GM21423 (cell line): ENCODE measurements at regions not wholly inside any gene's neighbourhood (a gene's known extent, or its start where the extent isn't known, plus 50 kb on each side); places are given as distances from the start of the nearest gene placed in this dataset.

Experiments
- ATAC-seq: cut with Tn5 transposase; IDR thresholded peaks from one replicate; pipeline ENCODE4 v1.9.1; 2021; ENCODE audit warnings: mild to moderate bottlenecking, moderate library complexity; ENCODE audit not compliant: unreplicated experiment

GRCh38 chr2:217060951-217061547 is 201.2 kb upstream of the TNP1 start:
- no peak for ATAC-seq

- ATAC-seq: no peak
Observed at GRCh38 chr2:217060516-217060915, 200.7 kb upstream of the TNP1 start.

- no peak for ATAC-seq
Observed at GRCh38 chr2:217058791-217059755, 199.2 kb upstream of the TNP1 start.

- no peak for ATAC-seq
Observed at GRCh38 chr2:217057773-217058172, 197.9 kb upstream of the TNP1 start.

GRCh38 chr2:217055624-217056023 is 195.8 kb upstream of the TNP1 start:
- no peak for ATAC-seq

GRCh38 chr2:217054791-217055190 is 194.9 kb upstream of the TNP1 start:
- no peak for ATAC-seq

- ATAC-seq: no peak
Observed at GRCh38 chr2:217052856-217053577, 193.2 kb upstream of the TNP1 start.

- ATAC-seq: no peak
Observed at GRCh38 chr2:217051416-217051815, 191.6 kb upstream of the TNP1 start.

- no peak for ATAC-seq
Observed at GRCh38 chr2:217049956-217050355, 190.1 kb upstream of the TNP1 start.

- ATAC-seq: no peak
Observed at GRCh38 chr2:217049422-217049821, 189.6 kb upstream of the TNP1 start.

GRCh38 chr2:217048730-217049129 is 188.9 kb upstream of the TNP1 start:
- no peak for ATAC-seq

- ATAC-seq: no peak
Observed at GRCh38 chr2:217047631-217048030, 187.8 kb upstream of the TNP1 start.

GRCh38 chr2:217047209-217047608 is 187.3 kb upstream of the TNP1 start:
- no peak for ATAC-seq

GRCh38 chr2:217045700-217046475 is 186.0 kb upstream of the TNP1 start:
- ATAC-seq: no peak

GRCh38 chr2:217040099-217040498 is 180.2 kb upstream of the TNP1 start:
- ATAC-seq: no peak

- ATAC-seq: no peak
Observed at GRCh38 chr2:217038001-217038400, 178.1 kb upstream of the TNP1 start.

- no peak for ATAC-seq
Observed at GRCh38 chr2:217037353-217037752, 177.5 kb upstream of the TNP1 start.

GRCh38 chr2:217035967-217036366 is 176.1 kb upstream of the TNP1 start:
- no peak for ATAC-seq

GRCh38 chr2:217033186-217033585 is 173.3 kb upstream of the TNP1 start:
- no peak for ATAC-seq

- no peak for ATAC-seq
Observed at GRCh38 chr2:217031445-217031844, 171.6 kb upstream of the TNP1 start.

GRCh38 chr2:217030081-217030480 is 170.2 kb upstream of the TNP1 start:
- no peak for ATAC-seq
